ENCODE measurements at regions not wholly inside any gene's neighbourhood (a gene's known extent, or its start where the extent isn't known, plus 50 kb on each side); places are given as distances from the start of the nearest gene placed in this dataset.

DNA sequence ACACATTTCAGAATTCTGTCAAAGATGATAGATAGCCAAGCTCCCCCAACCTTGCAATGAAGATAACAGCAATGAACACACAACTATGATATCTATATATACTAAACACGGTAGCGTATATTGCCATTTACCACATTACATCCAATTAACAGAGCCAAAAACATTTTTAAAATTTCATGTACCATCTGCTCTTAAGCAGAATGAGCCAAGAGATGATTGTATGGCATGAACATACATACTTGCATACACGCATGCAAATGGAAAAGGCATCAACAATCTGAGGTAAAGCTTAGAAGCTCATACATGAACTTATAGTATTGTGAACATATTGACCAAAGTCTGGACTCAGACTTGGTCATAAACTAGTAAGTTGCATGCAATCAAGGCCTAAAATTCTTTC, 712.9 kb upstream of the GOLIM4 start:
- ChIA-PET CTCF (interaction anchor here (1.3 kb wide), 1 partner anchor 38 kb away, joined by 4 read pairs; no protein-coding TSS in a partner anchor), POLR2A (ENCODE audit: unreplicated experiment) (no interaction called here)
- Histone ChIP-seq H2BK20ac (ENCODE audit: low read depth, low read length) (no peak overlapping the region), H3K9ac (ENCODE audit: low read depth, low read length) (no peak overlapping the region), H2BK120ac (ENCODE audit: low read depth, low read length) (no peak overlapping the region), H3K36me3 (ENCODE audit: control insufficient read depth, insufficient read depth, low read length) (no peaks in the 10 kb centered on the region), H4K5ac (ENCODE audit: low read depth, low read length) (no peak overlapping the region), H3K18ac (ENCODE audit: low read depth, low read length) (no peak overlapping the region; the same call in 1 of the 2 replicates), H3K4me1 (ENCODE audit: control insufficient read depth, insufficient read depth, low read length) (peaks cover 8% of the 10 kb centered on the region), H3K9me1 (ENCODE audit: insufficient read depth, low read length) (peaks cover 6% of the 10 kb centered on the region; the same call in 1 of the 2 replicates), H4K8ac (ENCODE audit: low read depth in 2 of 2, low read length in 2 of 2) (no peak overlapping the region), H2AK5ac (ENCODE audit: low read depth, low read length) (no peak overlapping the region), H3K79me1 (ENCODE audit: low read depth in 1 of 2, low read length in 2 of 2) (no peaks in the 10 kb centered on the region), H3K14ac (replicated peaks; ENCODE audit: low read depth, low read length) (no peak overlapping the region), H3K4me2 (ENCODE audit: low read depth, low read length) (no peak overlapping the region), H2BK15ac (ENCODE audit: low read depth, low read length) (no peak overlapping the region; the same call in 2 of the 3 replicates), H4K20me1 (ENCODE audit: insufficient read depth, low read length) (no peaks in the 10 kb centered on the region), H4K91ac (ENCODE audit: insufficient read depth, low read depth, low read length) (no peak overlapping the region), H3K27me3 (ENCODE audit: control insufficient read depth, insufficient read depth, low read length) (no peaks in the 10 kb centered on the region), H2AFZ (replicated peaks; ENCODE audit: low read length, poor library complexity) (no peak overlapping the region), H3K56ac (ENCODE audit: extremely low read depth, insufficient read depth, low read length) (no peak overlapping the region), H3K4ac (ENCODE audit: low read depth, low read length) (no peak overlapping the region), H3K23ac (ENCODE audit: low read depth, low read length) (no peak overlapping the region), H3K9me3 (ENCODE audit: control insufficient read depth, insufficient read depth, low read length) (no peaks in the 10 kb centered on the region), H2AK9ac (replicated peaks; ENCODE audit: low read depth, low read length, poor library complexity) (no peak overlapping the region), H3K27ac (ENCODE audit: insufficient read depth, low read length) (no peak overlapping the region), H3K4me3 (ENCODE audit: insufficient read depth, low read depth, low read length) (no peak overlapping the region), H2BK5ac (ENCODE audit: low read depth, low read length, poor library complexity, severe bottlenecking) (no peak overlapping the region)
- in situ Hi-C loops (cut with MboI; ENCODE audit: low sequenced_read_pairs) = no loop called here
- BruUV-seq (replicated peaks) = no TSS peak
- DNase-seq (no peak), ATAC-seq (ENCODE audit: low read depth) (no peak)
- dilution Hi-C loops (cut with HindIII; ENCODE audit: low sequenced_read_pairs, unreplicated experiment) = no loop called here
- intact Hi-C loops (cut with micrococcal nuclease) = no loop called here
- WGBS, 2 experiments (ENCODE audit: extremely low coverage in 2 of 2, insufficient read length in 1 of 2) = no CpG with 5 or more reads among the region's 3 CpGs
- no peak for TF ChIP-seq RAD21 (IDR thresholded peaks at IDR 0.05; ENCODE audit: low read length)
- TF ChIP-seq SMC3 (IDR thresholded peaks at IDR 0.05; ENCODE audit: low read depth, low read length) = no peak
- no peak for TF ChIP-seq MAFK (IDR thresholded peaks at IDR 0.05; ENCODE audit: low read depth, low read length)
- TF ChIP-seq, protein P1, sequence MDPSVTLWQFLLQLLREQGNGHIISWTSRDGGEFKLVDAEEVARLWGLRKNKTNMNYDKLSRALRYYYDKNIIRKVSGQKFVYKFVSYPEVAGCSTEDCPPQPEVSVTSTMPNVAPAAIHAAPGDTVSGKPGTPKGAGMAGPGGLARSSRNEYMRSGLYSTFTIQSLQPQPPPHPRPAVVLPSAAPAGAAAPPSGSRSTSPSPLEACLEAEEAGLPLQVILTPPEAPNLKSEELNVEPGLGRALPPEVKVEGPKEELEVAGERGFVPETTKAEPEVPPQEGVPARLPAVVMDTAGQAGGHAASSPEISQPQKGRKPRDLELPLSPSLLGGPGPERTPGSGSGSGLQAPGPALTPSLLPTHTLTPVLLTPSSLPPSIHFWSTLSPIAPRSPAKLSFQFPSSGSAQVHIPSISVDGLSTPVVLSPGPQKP (IDR thresholded peaks at IDR 0.05; ENCODE audit: borderline replicate concordance, low read depth, low read length) = no peak
- TF ChIP-seq RCOR1 (IDR thresholded peaks at IDR 0.05; ENCODE audit: insufficient replicate concordance, low read length) = no peak
- TF ChIP-seq NFE2L2 (IDR thresholded peaks at IDR 0.05; ENCODE audit: low read depth, low read length) = no peak
- no peak for TF ChIP-seq CHD1 (IDR thresholded peaks at IDR 0.05; ENCODE audit: low read depth, low read length)
- TF ChIP-seq RFX5 (IDR thresholded peaks at IDR 0.05; ENCODE audit: low read depth, low read length) = no peak
- no peak for TF ChIP-seq FOS (IDR thresholded peaks at IDR 0.05; ENCODE audit: low read depth, low read length)
- no peak for TF ChIP-seq USF2 (IDR thresholded peaks at IDR 0.05; ENCODE audit: low read depth, low read length)
- no peak for TF ChIP-seq CTCF (conservative IDR thresholded peaks at IDR 0.05; ENCODE audit: low read depth, low read length)
